ENCODE measurements at regions not wholly inside any gene's neighbourhood (a gene's known extent, or its start where the extent isn't known, plus 50 kb on each side); places are given as distances from the start of the nearest gene placed in this dataset.

- H4K20me1 ChIP-seq (ENCODE audit: insufficient read depth, low read length) = no peaks in the 10 kb centered on the region
- TF ChIP-seq CTCF (IDR thresholded peaks at IDR 0.05; ENCODE audit: insufficient read depth, low read depth, low read length) (no peak), EZH2 (IDR thresholded peaks at IDR 0.05; ENCODE audit: insufficient read depth, low read length) (no peak)
- H2AFZ ChIP-seq (ENCODE audit: low read depth, low read length) = no peak overlapping the region
- H3K9me3 ChIP-seq (ENCODE audit: insufficient read depth, low read depth, low read length) = no peaks in the 10 kb centered on the region
- H3K36me3 Mint-ChIP-seq (ENCODE audit: low read depth, unreplicated experiment) = no peaks in the 10 kb centered on the region
- H3K4me2 ChIP-seq (ENCODE audit: low read length) = no peak overlapping the region
- no peak overlapping the region for H3K4me3 ChIP-seq (ENCODE audit: insufficient read depth, low read depth, low read length)
- no peaks in the 10 kb centered on the region for H3K36me3 ChIP-seq (ENCODE audit: insufficient read depth, low read length)
- peaks cover 3% of the 10 kb centered on the region for H3K4me1 Mint-ChIP-seq (ENCODE audit: low read depth, unreplicated experiment)
- H3K79me2 ChIP-seq (ENCODE audit: insufficient read depth, low read length) = no peaks in the 10 kb centered on the region
- H3K9ac ChIP-seq (ENCODE audit: low read length) = no peak overlapping the region
- no peaks in the 10 kb centered on the region for H3K27me3 ChIP-seq (ENCODE audit: insufficient read depth, low read length)
- H3K27me3 Mint-ChIP-seq (ENCODE audit: low read depth, unreplicated experiment) = no peaks in the 10 kb centered on the region
- DNase-seq (ENCODE audit: low read depth) (no peak), FAIRE-seq (no peak)
- no peak overlapping the region for H3K27ac ChIP-seq (ENCODE audit: low read depth, low read length)
- no peak overlapping the region for H3K4me3 Mint-ChIP-seq (ENCODE audit: unreplicated experiment)
- no peaks in the 10 kb centered on the region for H3K9me3 Mint-ChIP-seq (ENCODE audit: unreplicated experiment)
- no peaks in the 10 kb centered on the region for H3K4me1 ChIP-seq (ENCODE audit: insufficient read depth, low read length)
- H3K27ac Mint-ChIP-seq (ENCODE audit: unreplicated experiment) = no peak overlapping the region
Observed at GRCh38 chr12:85550924-85551323, 270.9 kb downstream of the ALX1 start.

GRCh38 chr12:85552461-85552860 is 272.4 kb downstream of the ALX1 start:
- Histone ChIP-seq H3K9me3 (ENCODE audit: insufficient read depth, low read depth, low read length) (no peaks in the 10 kb centered on the region), H3K4me1 (ENCODE audit: insufficient read depth, low read length) (no peaks in the 10 kb centered on the region), H4K20me1 (ENCODE audit: insufficient read depth, low read length) (no peaks in the 10 kb centered on the region), H3K79me2 (ENCODE audit: insufficient read depth, low read length) (no peaks in the 10 kb centered on the region), H3K27ac (ENCODE audit: low read depth, low read length) (no peak overlapping the region), H3K4me2 (ENCODE audit: low read length) (no peak overlapping the region), H3K36me3 (ENCODE audit: insufficient read depth, low read length) (no peaks in the 10 kb centered on the region), H3K9ac (ENCODE audit: low read length) (no peak overlapping the region), H3K4me3 (ENCODE audit: insufficient read depth, low read depth, low read length) (no peak overlapping the region), H2AFZ (ENCODE audit: low read depth, low read length) (no peak overlapping the region), H3K27me3 (ENCODE audit: insufficient read depth, low read length) (no peaks in the 10 kb centered on the region)
- Mint-ChIP-seq H3K4me3 (ENCODE audit: unreplicated experiment) (no peak overlapping the region), H3K27me3 (ENCODE audit: low read depth, unreplicated experiment) (no peaks in the 10 kb centered on the region), H3K27ac (ENCODE audit: unreplicated experiment) (no peak overlapping the region), H3K36me3 (ENCODE audit: low read depth, unreplicated experiment) (no peaks in the 10 kb centered on the region), H3K9me3 (ENCODE audit: unreplicated experiment) (no peaks in the 10 kb centered on the region), H3K4me1 (ENCODE audit: low read depth, unreplicated experiment) (peaks cover 3% of the 10 kb centered on the region)
- DNase-seq (ENCODE audit: low read depth) (peak; percentile 37), FAIRE-seq (no peak)
- TF ChIP-seq EZH2 (IDR thresholded peaks at IDR 0.05; ENCODE audit: insufficient read depth, low read length) = no peak
- no peak for TF ChIP-seq CTCF (IDR thresholded peaks at IDR 0.05; ENCODE audit: insufficient read depth, low read depth, low read length)

- H3K79me2 ChIP-seq (ENCODE audit: insufficient read depth, low read length) = no peaks in the 10 kb centered on the region
- H3K27ac Mint-ChIP-seq (ENCODE audit: unreplicated experiment) = no peak overlapping the region
- TF ChIP-seq CTCF (IDR thresholded peaks at IDR 0.05; ENCODE audit: insufficient read depth, low read depth, low read length) (no peak), EZH2 (IDR thresholded peaks at IDR 0.05; ENCODE audit: insufficient read depth, low read length) (no peak)
- H3K27me3 Mint-ChIP-seq (ENCODE audit: low read depth, unreplicated experiment) = no peaks in the 10 kb centered on the region
- H3K27ac ChIP-seq (ENCODE audit: low read depth, low read length) = no peak overlapping the region
- no peaks in the 10 kb centered on the region for H4K20me1 ChIP-seq (ENCODE audit: insufficient read depth, low read length)
- H3K9me3 ChIP-seq (ENCODE audit: insufficient read depth, low read depth, low read length) = no peaks in the 10 kb centered on the region
- no peak overlapping the region for H3K4me2 ChIP-seq (ENCODE audit: low read length)
- H3K9me3 Mint-ChIP-seq (ENCODE audit: unreplicated experiment) = no peaks in the 10 kb centered on the region
- H3K9ac ChIP-seq (ENCODE audit: low read length) = no peak overlapping the region
- H3K36me3 Mint-ChIP-seq (ENCODE audit: low read depth, unreplicated experiment) = no peaks in the 10 kb centered on the region
- H2AFZ ChIP-seq (ENCODE audit: low read depth, low read length) = no peak overlapping the region
- no peaks in the 10 kb centered on the region for H3K4me1 ChIP-seq (ENCODE audit: insufficient read depth, low read length)
- no peak for FAIRE-seq
- DNase-seq (ENCODE audit: low read depth) = no peak
- no peak overlapping the region for H3K4me3 ChIP-seq (ENCODE audit: insufficient read depth, low read depth, low read length)
- H3K36me3 ChIP-seq (ENCODE audit: insufficient read depth, low read length) = no peaks in the 10 kb centered on the region
- H3K4me1 Mint-ChIP-seq (ENCODE audit: low read depth, unreplicated experiment) = no peaks in the 10 kb centered on the region
- no peak overlapping the region for H3K4me3 Mint-ChIP-seq (ENCODE audit: unreplicated experiment)
- H3K27me3 ChIP-seq (ENCODE audit: insufficient read depth, low read length) = no peaks in the 10 kb centered on the region
Observed at GRCh38 chr12:85557850-85558249, 277.8 kb downstream of the ALX1 start.

Data from astrocyte (in vitro differentiated cells and primary cell).